Loucy (cell line): ENCODE measurements at regions not wholly inside any gene's neighbourhood (a gene's known extent, or its start where the extent isn't known, plus 50 kb on each side); places are given as distances from the start of the nearest gene placed in this dataset.

ENCODE experiments used
- H2AFZ ChIP-seq: fragments of 200-600 bp; sonication (generic); 2 replicates; pipeline ENCODE4 v1.6.0; 2016; ENCODE audit warnings: antibody characterized with exemption, mild to moderate bottlenecking, low read length, moderate library complexity
- H3F3A ChIP-seq: fragments of 200-600 bp; 2 replicates; pipeline ENCODE4 v1.6.0; 2016; ENCODE audit warnings: antibody characterized with exemption, low read depth, mild to moderate bottlenecking
- H3K27me3 ChIP-seq: fragments of 200-600 bp; sonication (generic); 2 replicates; pipeline ENCODE4 v1.6.1; 2014; ENCODE audit warnings: low read length, mild to moderate bottlenecking; ENCODE audit not compliant: insufficient read depth, poor library complexity, severe bottlenecking
- H3K36me3 ChIP-seq: fragments of 200-600 bp; sonication (generic); 2 replicates; pipeline ENCODE4 v1.6.1; 2016; ENCODE audit warnings: low read length; ENCODE audit not compliant: insufficient read depth
- H3K4me1 ChIP-seq: fragments of 200-600 bp; sonication (generic); 2 replicates; pipeline ENCODE4 v1.5.1; 2014; ENCODE audit warnings: low read length, mild to moderate bottlenecking; ENCODE audit not compliant: insufficient read depth, poor library complexity, severe bottlenecking
- H3K4me2 ChIP-seq: fragments of 200-600 bp; sonication (generic); 2 replicates; pipeline ENCODE4 v1.6.0; 2014; ENCODE audit warnings: antibody characterized with exemption, low read length, low read depth, mild to moderate bottlenecking; ENCODE audit not compliant: poor library complexity, severe bottlenecking
- H3K4me3 ChIP-seq: fragments of 200-600 bp; sonication (generic); 2 replicates; pipeline ENCODE4 v1.5.1; 2014; ENCODE audit warnings: low read length, mild to moderate bottlenecking, mixed read lengths; ENCODE audit not compliant: poor library complexity, severe bottlenecking
- H3K79me2 ChIP-seq: fragments of 200-600 bp; sonication (generic); 2 replicates; pipeline ENCODE4 v1.6.1; 2014; ENCODE audit warnings: low read length; ENCODE audit not compliant: insufficient read depth
- H3K9ac ChIP-seq: fragments of 200-600 bp; sonication (generic); 2 replicates; pipeline ENCODE4 v1.6.0; 2014; ENCODE audit warnings: mild to moderate bottlenecking, low read depth, low read length, moderate library complexity; ENCODE audit not compliant: poor library complexity, severe bottlenecking
- H3K9me2 ChIP-seq: fragments of 200-600 bp; sonication (generic); replicated peaks from 2 replicates; pipeline ENCODE4 v1.6.1; 2016; ENCODE audit warnings: low read depth, low read length, mixed read lengths
- H3K9me3 ChIP-seq: fragments of 200-600 bp; sonication (generic); 2 replicates; pipeline ENCODE4 v1.6.1; 2014; ENCODE audit warnings: mild to moderate bottlenecking, antibody characterized with exemption, low read length, low read depth; ENCODE audit not compliant: insufficient read depth
- H4K20me1 ChIP-seq: fragments of 200-600 bp; sonication (generic); 2 replicates; pipeline ENCODE4 v1.6.0; 2014; ENCODE audit warnings: antibody characterized with exemption, low read length, mild to moderate bottlenecking; ENCODE audit not compliant: insufficient read depth, poor library complexity, severe bottlenecking
- CTCF ChIP-seq: fragments of 200-600 bp; sonication (generic); conservative IDR thresholded peaks from 2 replicates; pipeline ENCODE4 v1.5.1; 2014; ENCODE audit warnings: mild to moderate bottlenecking, antibody characterized with exemption, low read length
- EZH2phosphoT487 ChIP-seq: fragments of 200-600 bp; IDR thresholded peaks from 2 replicates; pipeline ENCODE4 v1.6.1; 2018; ENCODE audit warnings: antibody characterized with exemption, mild to moderate bottlenecking, moderate library complexity, borderline replicate concordance

- Histone ChIP-seq H3K4me2 (no peak overlapping the region), H3K27me3 (no peaks in the 10 kb centered on the region), H3K9ac (no peak overlapping the region), H3K9me2 (no peaks in the 10 kb centered on the region), H3K36me3 (no peaks in the 10 kb centered on the region), H3K9me3 (no peaks in the 10 kb centered on the region), H3K4me1 (no peaks in the 10 kb centered on the region), H3F3A (no peaks in the 10 kb centered on the region), H4K20me1 (no peaks in the 10 kb centered on the region), H2AFZ (no peak overlapping the region), H3K4me3 (no peak overlapping the region), H3K79me2 (no peaks in the 10 kb centered on the region)
- TF ChIP-seq CTCF, result no peak
- no peak for TF ChIP-seq EZH2phosphoT487
These were observed 247.7 kb upstream of the TTC14 start for GRCh38 chr3:180354214-180354613.

- Histone ChIP-seq H3K9ac (no peak overlapping the region), H3K4me1 (peaks cover 3% of the 10 kb centered on the region), H3F3A (no peaks in the 10 kb centered on the region), H3K4me3 (no peak overlapping the region), H2AFZ (no peak overlapping the region), H4K20me1 (no peaks in the 10 kb centered on the region), H3K79me2 (no peaks in the 10 kb centered on the region), H3K9me3 (no peaks in the 10 kb centered on the region), H3K4me2 (no peak overlapping the region), H3K9me2 (no peaks in the 10 kb centered on the region), H3K27me3 (no peaks in the 10 kb centered on the region), H3K36me3 (no peaks in the 10 kb centered on the region)
- TF ChIP-seq EZH2phosphoT487, result no peak
These were observed 243.8 kb upstream of the TTC14 start for GRCh38 chr3:180358179-180358578.

- Histone ChIP-seq H3K9me3 (no peaks in the 10 kb centered on the region), H3K4me2 (no peak overlapping the region), H3K27me3 (no peaks in the 10 kb centered on the region), H3F3A (no peaks in the 10 kb centered on the region), H3K9ac (no peak overlapping the region), H3K79me2 (no peaks in the 10 kb centered on the region), H3K4me1 (peaks cover 3% of the 10 kb centered on the region), H3K9me2 (no peaks in the 10 kb centered on the region), H4K20me1 (no peaks in the 10 kb centered on the region), H3K4me3 (no peak overlapping the region), H3K36me3 (no peaks in the 10 kb centered on the region), H2AFZ (no peak overlapping the region)
- TF ChIP-seq CTCF (no peak), EZH2phosphoT487 (no peak)
These were observed 242.7 kb upstream of the TTC14 start for GRCh38 chr3:180359061-180359952.

GRCh38 chr3:180359953-180360279 is 242.0 kb upstream of the TTC14 start:
- no peaks in the 10 kb centered on the region for H3F3A ChIP-seq
- H3K4me3 ChIP-seq, result no peak overlapping the region
- H3K27me3 ChIP-seq, result no peaks in the 10 kb centered on the region
- no peaks in the 10 kb centered on the region for H3K9me2 ChIP-seq
- no peaks in the 10 kb centered on the region for H4K20me1 ChIP-seq
- H3K4me1 ChIP-seq, result peaks cover 3% of the 10 kb centered on the region
- no peak overlapping the region for H3K9ac ChIP-seq
- H3K79me2 ChIP-seq, result no peaks in the 10 kb centered on the region
- TF ChIP-seq CTCF (no peak), EZH2phosphoT487 (no peak)
- no peak overlapping the region for H2AFZ ChIP-seq
- H3K4me2 ChIP-seq, result no peak overlapping the region
- H3K9me3 ChIP-seq, result no peaks in the 10 kb centered on the region
- H3K36me3 ChIP-seq, result no peaks in the 10 kb centered on the region
